ENCODE measurements at regions not wholly inside any gene's neighbourhood (a gene's known extent, or its start where the extent isn't known, plus 50 kb on each side); places are given as distances from the start of the nearest gene placed in this dataset.

DNA sequence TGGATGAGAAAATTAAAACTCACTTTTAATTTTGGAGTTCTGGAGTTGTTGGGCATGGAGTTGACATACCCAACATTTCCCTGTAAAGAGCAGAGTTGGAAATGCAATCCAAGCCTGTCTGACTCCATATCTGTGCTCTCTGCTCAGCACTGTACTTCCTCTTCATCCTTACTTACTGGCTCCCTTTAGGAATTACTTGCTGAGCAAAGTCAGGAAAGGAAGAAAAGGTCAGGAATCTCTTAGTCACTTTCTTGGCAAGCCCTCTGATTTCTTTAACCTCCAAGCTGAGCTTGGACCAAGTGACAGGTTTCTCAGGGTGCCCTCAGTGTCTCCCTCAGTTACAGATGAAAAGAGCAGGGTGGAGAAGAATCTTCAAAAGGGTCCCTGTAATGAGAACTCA is 501.5 kb downstream of the ZIC3 start:
- Mint-ChIP-seq H3K27ac (ENCODE audit: unreplicated experiment) (no peak overlapping the region), H3K27me3 (ENCODE audit: low read depth, unreplicated experiment) (no peaks in the 10 kb centered on the region), H3K36me3 (ENCODE audit: low read depth, unreplicated experiment) (no peaks in the 10 kb centered on the region), H3K4me3 (ENCODE audit: unreplicated experiment) (no peak overlapping the region), H3K4me1 (ENCODE audit: low read depth, unreplicated experiment) (no peaks in the 10 kb centered on the region), H3K9me3 (ENCODE audit: unreplicated experiment) (no peaks in the 10 kb centered on the region)
- Histone ChIP-seq H3K27ac (ENCODE audit: low read depth, low read length) (no peak overlapping the region), H3K4me1 (ENCODE audit: insufficient read depth, low read length) (no peaks in the 10 kb centered on the region), H4K20me1 (ENCODE audit: insufficient read depth, low read length) (no peaks in the 10 kb centered on the region), H3K4me3 (ENCODE audit: insufficient read depth, low read depth, low read length) (no peak overlapping the region), H3K36me3 (ENCODE audit: insufficient read depth, low read length) (no peaks in the 10 kb centered on the region), H3K27me3 (ENCODE audit: insufficient read depth, low read length) (no peaks in the 10 kb centered on the region), H3K9ac (ENCODE audit: low read length) (no peak overlapping the region), H3K9me3 (ENCODE audit: insufficient read depth, low read depth, low read length) (no peaks in the 10 kb centered on the region), H2AFZ (ENCODE audit: low read depth, low read length) (no peak overlapping the region), H3K79me2 (ENCODE audit: insufficient read depth, low read length) (no peaks in the 10 kb centered on the region), H3K4me2 (ENCODE audit: low read length) (no peak overlapping the region)
- FAIRE-seq: no peak
- TF ChIP-seq, protein P1, sequence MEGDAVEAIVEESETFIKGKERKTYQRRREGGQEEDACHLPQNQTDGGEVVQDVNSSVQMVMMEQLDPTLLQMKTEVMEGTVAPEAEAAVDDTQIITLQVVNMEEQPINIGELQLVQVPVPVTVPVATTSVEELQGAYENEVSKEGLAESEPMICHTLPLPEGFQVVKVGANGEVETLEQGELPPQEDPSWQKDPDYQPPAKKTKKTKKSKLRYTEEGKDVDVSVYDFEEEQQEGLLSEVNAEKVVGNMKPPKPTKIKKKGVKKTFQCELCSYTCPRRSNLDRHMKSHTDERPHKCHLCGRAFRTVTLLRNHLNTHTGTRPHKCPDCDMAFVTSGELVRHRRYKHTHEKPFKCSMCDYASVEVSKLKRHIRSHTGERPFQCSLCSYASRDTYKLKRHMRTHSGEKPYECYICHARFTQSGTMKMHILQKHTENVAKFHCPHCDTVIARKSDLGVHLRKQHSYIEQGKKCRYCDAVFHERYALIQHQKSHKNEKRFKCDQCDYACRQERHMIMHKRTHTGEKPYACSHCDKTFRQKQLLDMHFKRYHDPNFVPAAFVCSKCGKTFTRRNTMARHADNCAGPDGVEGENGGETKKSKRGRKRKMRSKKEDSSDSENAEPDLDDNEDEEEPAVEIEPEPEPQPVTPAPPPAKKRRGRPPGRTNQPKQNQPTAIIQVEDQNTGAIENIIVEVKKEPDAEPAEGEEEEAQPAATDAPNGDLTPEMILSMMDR (IDR thresholded peaks at IDR 0.05; ENCODE audit: insufficient read depth, low read depth, low read length): no peak
- TF ChIP-seq EZH2 (IDR thresholded peaks at IDR 0.05; ENCODE audit: insufficient read depth, low read length): no peak
- no peak for DNase-seq (ENCODE audit: low read depth)

DNA sequence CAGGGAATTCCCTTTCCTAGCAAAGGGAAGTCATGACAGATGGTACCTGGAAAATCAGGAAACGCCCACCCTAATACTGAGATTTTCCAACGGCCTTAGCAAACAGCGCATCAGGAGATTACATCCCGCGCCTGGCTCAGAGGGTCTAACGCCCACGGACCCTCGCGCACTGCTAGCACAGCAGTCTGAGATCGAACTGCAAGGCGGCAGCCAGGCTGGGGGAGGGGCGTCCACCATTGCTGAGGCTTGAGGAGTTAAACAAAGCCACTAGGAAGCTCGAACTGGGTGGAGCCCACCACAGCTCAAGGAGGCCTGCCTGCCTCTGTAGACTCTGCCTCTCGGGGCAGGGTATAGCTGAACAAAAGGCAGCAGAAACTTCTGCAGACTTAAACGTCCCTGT is 507.7 kb downstream of the ZIC3 start:
- no peaks in the 10 kb centered on the region for H3K4me1 ChIP-seq (ENCODE audit: insufficient read depth, low read length)
- no peak overlapping the region for H3K4me3 ChIP-seq (ENCODE audit: insufficient read depth, low read depth, low read length)
- H3K4me2 ChIP-seq (ENCODE audit: low read length): no peak overlapping the region
- no peak for DNase-seq (ENCODE audit: low read depth)
- H3K9me3 Mint-ChIP-seq (ENCODE audit: unreplicated experiment): peaks cover 2% of the 10 kb centered on the region
- FAIRE-seq: no peak
- H3K36me3 ChIP-seq (ENCODE audit: insufficient read depth, low read length): no peaks in the 10 kb centered on the region
- H2AFZ ChIP-seq (ENCODE audit: low read depth, low read length): no peak overlapping the region
- H3K4me1 Mint-ChIP-seq (ENCODE audit: low read depth, unreplicated experiment): no peaks in the 10 kb centered on the region
- H3K79me2 ChIP-seq (ENCODE audit: insufficient read depth, low read length): no peaks in the 10 kb centered on the region
- no peak for TF ChIP-seq EZH2 (IDR thresholded peaks at IDR 0.05; ENCODE audit: insufficient read depth, low read length)
- TF ChIP-seq, protein P1 (IDR thresholded peaks at IDR 0.05; ENCODE audit: insufficient read depth, low read depth, low read length): no peak
- H3K36me3 Mint-ChIP-seq (ENCODE audit: low read depth, unreplicated experiment): no peaks in the 10 kb centered on the region
- H3K9me3 ChIP-seq (ENCODE audit: insufficient read depth, low read depth, low read length): no peaks in the 10 kb centered on the region
- no peaks in the 10 kb centered on the region for H3K27me3 Mint-ChIP-seq (ENCODE audit: low read depth, unreplicated experiment)
- H3K27ac ChIP-seq (ENCODE audit: low read depth, low read length): no peak overlapping the region
- H4K20me1 ChIP-seq (ENCODE audit: insufficient read depth, low read length): no peaks in the 10 kb centered on the region
- no peaks in the 10 kb centered on the region for H3K27me3 ChIP-seq (ENCODE audit: insufficient read depth, low read length)
- no peak overlapping the region for H3K27ac Mint-ChIP-seq (ENCODE audit: unreplicated experiment)
- no peak overlapping the region for H3K9ac ChIP-seq (ENCODE audit: low read length)
- H3K4me3 Mint-ChIP-seq (ENCODE audit: unreplicated experiment): no peak overlapping the region

DNA sequence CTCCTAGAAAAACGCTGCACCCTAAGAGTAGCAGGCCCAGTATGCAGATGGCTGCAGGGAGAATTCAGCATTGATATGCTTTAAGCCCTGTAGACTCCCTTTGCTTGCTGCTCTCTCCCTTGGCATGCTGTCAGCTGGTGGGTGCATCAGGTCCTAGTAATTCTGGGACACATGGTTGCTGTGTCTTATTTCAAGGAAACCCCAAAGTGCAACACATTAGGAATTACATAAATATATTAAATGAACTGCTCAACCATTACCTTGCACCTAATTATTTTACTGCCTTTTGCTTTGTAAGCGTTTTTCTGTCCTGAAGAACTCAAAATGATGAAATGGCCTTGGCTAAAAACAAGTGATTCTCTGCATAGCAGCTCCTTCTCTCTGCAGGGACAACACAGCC is 516.3 kb downstream of the ZIC3 start:
- H3K79me2 ChIP-seq (ENCODE audit: insufficient read depth, low read length): no peaks in the 10 kb centered on the region
- FAIRE-seq (no peak), DNase-seq (ENCODE audit: low read depth) (no peak)
- H3K36me3 ChIP-seq (ENCODE audit: insufficient read depth, low read length): no peaks in the 10 kb centered on the region
- no peaks in the 10 kb centered on the region for H3K4me1 ChIP-seq (ENCODE audit: insufficient read depth, low read length)
- Mint-ChIP-seq H3K9me3 (ENCODE audit: unreplicated experiment) (peaks cover 2% of the 10 kb centered on the region), H3K36me3 (ENCODE audit: low read depth, unreplicated experiment) (no peaks in the 10 kb centered on the region), H3K4me3 (ENCODE audit: unreplicated experiment) (no peak overlapping the region), H3K4me1 (ENCODE audit: low read depth, unreplicated experiment) (peaks cover 1% of the 10 kb centered on the region), H3K27ac (ENCODE audit: unreplicated experiment) (no peak overlapping the region), H3K27me3 (ENCODE audit: low read depth, unreplicated experiment) (no peaks in the 10 kb centered on the region)
- H3K4me3 ChIP-seq (ENCODE audit: insufficient read depth, low read depth, low read length): no peak overlapping the region
- no peak overlapping the region for H3K4me2 ChIP-seq (ENCODE audit: low read length)
- no peak overlapping the region for H2AFZ ChIP-seq (ENCODE audit: low read depth, low read length)
- TF ChIP-seq, protein P1 (IDR thresholded peaks at IDR 0.05; ENCODE audit: insufficient read depth, low read depth, low read length): no peak
- TF ChIP-seq EZH2 (IDR thresholded peaks at IDR 0.05; ENCODE audit: insufficient read depth, low read length): no peak
- no peaks in the 10 kb centered on the region for H3K27me3 ChIP-seq (ENCODE audit: insufficient read depth, low read length)
- H3K9ac ChIP-seq (ENCODE audit: low read length): no peak overlapping the region
- H3K9me3 ChIP-seq (ENCODE audit: insufficient read depth, low read depth, low read length): no peaks in the 10 kb centered on the region
- no peaks in the 10 kb centered on the region for H4K20me1 ChIP-seq (ENCODE audit: insufficient read depth, low read length)
- H3K27ac ChIP-seq (ENCODE audit: low read depth, low read length): no peak overlapping the region

Data from astrocyte (in vitro differentiated cells and primary cell).